OCI-LY7 (cell line): ENCODE measurements at regions not wholly inside any gene's neighbourhood (a gene's known extent, or its start where the extent isn't known, plus 50 kb on each side); places are given as distances from the start of the nearest gene placed in this dataset.

Experiments
- BruUV-seq: library from RNA; stranded (reverse); fragments of 400-500 nt; replicated peaks from 2 replicates; lab custom pipeline; 2021; lab: Mats Ljungman, UMichigan
- CTCF ChIA-PET: fragments of 300-600 bp; sonication (Branson Sonifier 250); formaldehyde crosslinking; loops from one replicate; lab custom pipeline; 2022; ENCODE audit warnings: antibody characterized with exemption; ENCODE audit not compliant: unreplicated experiment; lab: Charles Lee
- POLR2A ChIA-PET: fragments of 300-600 bp; sonication (Branson Sonifier 250); formaldehyde crosslinking; loops from one replicate; lab custom pipeline; 2022; ENCODE audit warnings: antibody characterized with exemption; lab: Charles Lee
- DNase-seq: peaks from one replicate; pipeline ENCODE4 v3.0.0-alpha.2; 2015; ENCODE audit warnings: low spot score
- H2AFZ ChIP-seq: fragments of 200-600 bp; sonication (generic), shearing (Covaris generic); 2 replicates; pipeline ENCODE4 v1.6.1; 2014; ENCODE audit warnings: mild to moderate bottlenecking, antibody characterized with exemption, low read length, moderate library complexity
- H3K27ac ChIP-seq: fragments of 200-600 bp; sonication (generic); 2 replicates; pipeline ENCODE4 v1.5.1; 2014; ENCODE audit warnings: mixed run types, low read depth, mild to moderate bottlenecking, moderate library complexity, low read length, inconsistent platforms; ENCODE audit not compliant: poor library complexity, severe bottlenecking
- H3K36me3 ChIP-seq: fragments of 200-600 bp; sonication (generic); 2 replicates; pipeline ENCODE4 v1.6.1; 2014; ENCODE audit warnings: mild to moderate bottlenecking, antibody characterized with exemption, low read length, moderate library complexity, mixed read lengths; ENCODE audit not compliant: insufficient read depth
- H3K4me1 ChIP-seq: fragments of 200-600 bp; sonication (generic); 2 replicates; pipeline ENCODE4 v1.5.1; 2014; ENCODE audit warnings: mild to moderate bottlenecking, low read length; ENCODE audit not compliant: insufficient read depth, poor library complexity, severe bottlenecking
- H3K4me2 ChIP-seq: fragments of 200-600 bp; sonication (generic); 2 replicates; pipeline ENCODE4 v1.6.1; 2014; ENCODE audit warnings: mild to moderate bottlenecking, low read length
- H3K4me3 ChIP-seq: fragments of 200-600 bp; sonication (generic); 2 replicates; pipeline ENCODE4 v1.5.1; 2014; ENCODE audit warnings: mild to moderate bottlenecking, low read depth, low read length; ENCODE audit not compliant: poor library complexity, severe bottlenecking
- H3K79me2 ChIP-seq: fragments of 200-600 bp; sonication (generic); 2 replicates; pipeline ENCODE4 v1.6.1; 2016; ENCODE audit warnings: low read depth, mild to moderate bottlenecking, low read length, moderate library complexity, mixed read lengths; ENCODE audit not compliant: insufficient read depth
- H3K9me2 ChIP-seq: fragments of 200-600 bp; sonication (generic); 2 replicates; pipeline ENCODE4 v1.6.1; 2016; ENCODE audit warnings: mild to moderate bottlenecking, low read length, mixed read lengths; ENCODE audit not compliant: insufficient read depth
- H3K9me3 ChIP-seq: fragments of 200-600 bp; sonication (generic); 2 replicates; pipeline ENCODE4 v1.6.1; 2014; ENCODE audit warnings: mild to moderate bottlenecking, mixed run types, low read length, mixed read lengths
- H4K20me1 ChIP-seq: fragments of 200-600 bp; sonication (generic); 2 replicates; pipeline ENCODE4 v1.6.1; 2014; ENCODE audit warnings: mild to moderate bottlenecking, antibody characterized with exemption, low read length, moderate library complexity, mixed read lengths; ENCODE audit not compliant: insufficient read depth
- CTCF ChIP-seq: fragments of 200-600 bp; sonication (generic); conservative IDR thresholded peaks from 2 replicates; pipeline ENCODE4 v1.5.1; 2014; ENCODE audit warnings: mild to moderate bottlenecking, antibody characterized with exemption, low read length, moderate library complexity, mixed read lengths
- EZH2phosphoT487 ChIP-seq: fragments of 200-600 bp; sonication (generic); IDR thresholded peaks from 2 replicates; pipeline ENCODE4 v1.6.1; 2018; ENCODE audit warnings: low read depth, borderline replicate concordance, mild to moderate bottlenecking, mixed run types, antibody characterized with exemption, low read length, moderate library complexity, mixed read lengths
- intact Hi-C: fragments of 100-400 bp; cut with micrococcal nuclease; formaldehyde crosslinking; loops from one replicate; pipeline ENCODE4 v1.10.0; 2022; ENCODE audit not compliant: unreplicated experiment

GRCh38 chr15:93358166-93359059 lies 269.4 kb upstream of the RGMA start:
- BruUV-seq, result no TSS peak
- ChIA-PET CTCF (no interaction called here), POLR2A (interaction anchor here (0.7 to 1.1 kb wide), 2 partner anchors 24 to 257 kb away, joined by 3 read pairs; no protein-coding TSS in a partner anchor)
- Histone ChIP-seq H3K9me3 (no peaks in the 10 kb centered on the region), H3K4me3 (no peak overlapping the region), H3K4me1 (no peaks in the 10 kb centered on the region), H3K79me2 (no peaks in the 10 kb centered on the region), H3K9me2 (no peaks in the 10 kb centered on the region), H3K4me2 (no peak overlapping the region), H2AFZ (no peak overlapping the region), H3K27ac (no peak overlapping the region), H3K36me3 (no peaks in the 10 kb centered on the region), H4K20me1 (no peaks in the 10 kb centered on the region)
- DNase-seq, result no peak
- TF ChIP-seq CTCF, result no peak
- TF ChIP-seq EZH2phosphoT487, result no peak
- intact Hi-C loops, result no loop called here

GRCh38 chr15:93348711-93349545 lies 259.9 kb upstream of the RGMA start:
- no peaks in the 10 kb centered on the region for H4K20me1 ChIP-seq
- intact Hi-C loops, result no loop called here
- no peak overlapping the region for H3K4me2 ChIP-seq
- no TSS peak for BruUV-seq
- H3K9me3 ChIP-seq, result no peaks in the 10 kb centered on the region
- no peaks in the 10 kb centered on the region for H3K4me1 ChIP-seq
- H3K36me3 ChIP-seq, result no peaks in the 10 kb centered on the region
- H3K79me2 ChIP-seq, result no peaks in the 10 kb centered on the region
- POLR2A ChIA-PET, result interaction anchor here (0.6 to 0.7 kb wide), 2 partner anchors 10 to 19 kb away, joined by 3 read pairs; no protein-coding TSS in a partner anchor
- DNase-seq, result no peak
- H3K4me3 ChIP-seq, result no peak overlapping the region
- H2AFZ ChIP-seq, result no peak overlapping the region
- H3K9me2 ChIP-seq, result no peaks in the 10 kb centered on the region
- CTCF ChIA-PET, result no interaction called here
- TF ChIP-seq CTCF (no peak), EZH2phosphoT487 (no peak)
- H3K27ac ChIP-seq, result no peak overlapping the region
